Large intestine (tissue), 3 donors: ENCODE measurements at regions not wholly inside any gene's neighbourhood (a gene's known extent, or its start where the extent isn't known, plus 50 kb on each side); places are given as distances from the start of the nearest gene placed in this dataset.
"Not testable (repeated sequence)": the region's sequence is repeated elsewhere in the genome, so short reads cannot be mapped to it uniquely, and the experiment has no call there.

Experiments
- DNase-seq, 2 donors: peaks; one replicate each; pipeline versions ENCODE4 v3.0.0 to v3.0.0-alpha.2; 2013
- H3K27ac ChIP-seq: one replicate; pipeline ENCODE4 v1.5.1; 2013; ENCODE audit warnings: low read length
- H3K27me3 ChIP-seq: 2 replicates; pipeline ENCODE4 v1.6.1; 2013; ENCODE audit warnings: low read length; ENCODE audit not compliant: control insufficient read depth, insufficient read depth
- H3K36me3 ChIP-seq: 2 replicates; pipeline ENCODE4 v1.6.1; 2013; ENCODE audit warnings: low read length; ENCODE audit not compliant: control insufficient read depth, insufficient read depth
- H3K4me1 ChIP-seq: one replicate; pipeline ENCODE4 v1.6.1; 2013; ENCODE audit warnings: low read length; ENCODE audit not compliant: control insufficient read depth, insufficient read depth
- H3K4me3 ChIP-seq: one replicate; pipeline ENCODE4 v1.5.1; 2013; ENCODE audit warnings: low read length
- H3K9me3 ChIP-seq: one replicate; pipeline ENCODE4 v1.6.1; 2013; ENCODE audit warnings: mild to moderate bottlenecking, low read depth, low read length, moderate library complexity; ENCODE audit not compliant: control insufficient read depth
- WGBS: methylation state at CpG from one replicate; pipeline ENCODE4 v1.1.5; 2013; ENCODE audit warnings: low lambda C conversion rate; ENCODE audit not compliant: insufficient coverage; 5-methylcytosine and 5-hydroxymethylcytosine counted together

DNA sequence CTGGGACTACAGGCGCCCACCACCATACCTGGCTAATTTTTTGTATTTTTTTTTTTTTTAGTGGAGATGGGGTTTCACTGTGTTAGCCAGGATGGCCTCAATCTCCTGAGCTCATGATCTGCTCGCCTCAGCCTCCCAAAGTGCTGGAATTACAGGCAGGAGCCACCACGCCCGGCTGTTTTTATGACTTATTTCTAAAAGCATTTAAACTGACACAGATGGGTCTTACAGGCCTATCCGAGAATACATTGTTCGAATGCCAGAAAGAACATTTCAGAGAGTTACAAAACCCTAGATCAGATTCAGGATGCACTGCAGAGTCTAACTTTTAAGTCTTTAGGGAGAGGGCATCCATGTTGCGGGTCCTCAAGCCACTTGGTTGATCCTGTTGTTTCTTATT, 234.7 kb upstream of the MAF start:
- no peak for DNase-seq
- H3K9me3 ChIP-seq, result no peaks in the 10 kb centered on the region
- H3K4me3 ChIP-seq, result no peak overlapping the region
- 100% methylated on average over 1 of the region's 7 CpGs for WGBS
- H3K4me1 ChIP-seq, result peaks cover 10% of the 10 kb centered on the region
- no peak overlapping the region for H3K27ac ChIP-seq
- H3K27me3 ChIP-seq, result no peaks in the 10 kb centered on the region
- no peaks in the 10 kb centered on the region for H3K36me3 ChIP-seq

DNA sequence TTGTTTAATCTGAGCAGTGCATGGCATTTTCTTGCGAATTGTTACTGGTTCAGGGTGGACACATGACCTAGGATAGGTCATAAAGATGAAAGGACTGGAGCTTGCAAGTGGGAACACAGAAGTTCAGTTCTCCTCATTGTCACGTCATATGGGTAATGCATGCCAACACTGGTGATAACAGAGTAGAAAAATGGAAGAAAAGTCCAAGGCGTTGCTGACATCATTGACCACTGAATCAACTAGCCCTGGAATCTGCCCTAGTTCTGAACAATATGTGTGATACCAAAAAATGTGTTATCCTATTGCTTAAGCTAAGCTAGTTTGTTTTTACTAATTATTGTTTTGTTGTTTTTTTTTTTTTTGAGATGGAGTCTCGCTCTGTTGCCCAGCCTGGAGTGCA, 234.2 kb upstream of the MAF start:
- Histone ChIP-seq H3K9me3 (no peaks in the 10 kb centered on the region), H3K27ac (no peak overlapping the region), H3K4me3 (no peak overlapping the region), H3K36me3 (no peaks in the 10 kb centered on the region), H3K27me3 (no peaks in the 10 kb centered on the region), H3K4me1 (peaks cover 8% of the 10 kb centered on the region)
- WGBS, result 100% methylated on average over 1 of the region's 4 CpGs
- DNase-seq, result no peak

DNA sequence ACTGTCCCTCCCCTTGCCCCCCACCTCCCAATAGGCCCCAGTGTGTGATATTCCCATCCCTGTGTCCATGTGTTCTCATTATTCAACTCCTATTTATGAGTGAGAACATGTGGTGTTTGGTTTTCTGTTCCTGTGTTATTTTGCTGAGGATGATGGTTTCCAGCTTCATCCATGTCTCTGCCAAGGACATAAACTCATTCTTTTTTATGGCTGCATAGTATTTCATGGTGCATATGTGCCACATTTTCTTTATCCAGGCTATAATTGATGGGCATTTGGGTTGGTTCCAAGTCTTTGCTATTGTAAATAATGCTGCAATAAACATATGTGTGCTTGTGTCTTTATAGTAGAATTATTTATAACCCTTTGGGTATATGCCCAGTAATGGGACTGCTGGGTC, 233.5 kb upstream of the MAF start:
- H3K36me3 ChIP-seq, H3K4me3 ChIP-seq, DNase-seq, H3K4me1 ChIP-seq, H3K27me3 ChIP-seq, H3K9me3 ChIP-seq, H3K27ac ChIP-seq: not testable (repeated sequence)

GRCh38 chr16:79833559-79833958, 233.0 kb upstream of the MAF start:
- H3K9me3 ChIP-seq, result no peaks in the 10 kb centered on the region
- 100% methylated on average over 2 of the region's 4 CpGs for WGBS
- no peaks in the 10 kb centered on the region for H3K4me1 ChIP-seq
- no peaks in the 10 kb centered on the region for H3K36me3 ChIP-seq
- no peaks in the 10 kb centered on the region for H3K27me3 ChIP-seq
- H3K27ac ChIP-seq, result no peak overlapping the region
- DNase-seq, result no peak
- no peak overlapping the region for H3K4me3 ChIP-seq

GRCh38 chr16:79826732-79827475, 226.4 kb upstream of the MAF start:
- H3K4me1 ChIP-seq, result no peaks in the 10 kb centered on the region
- no peak for DNase-seq
- WGBS, result 86% methylated on average over 1 of the region's 7 CpGs
- no peaks in the 10 kb centered on the region for H3K9me3 ChIP-seq
- no peaks in the 10 kb centered on the region for H3K36me3 ChIP-seq
- no peak overlapping the region for H3K27ac ChIP-seq
- no peak overlapping the region for H3K4me3 ChIP-seq
- H3K27me3 ChIP-seq, result no peaks in the 10 kb centered on the region

- no peak overlapping the region for H3K4me3 ChIP-seq
- WGBS, result 93% methylated on average over 1 of the region's 1 CpG
- no peaks in the 10 kb centered on the region for H3K27me3 ChIP-seq
- no peak for DNase-seq
- no peaks in the 10 kb centered on the region for H3K4me1 ChIP-seq
- H3K27ac ChIP-seq, result no peak overlapping the region
- H3K36me3 ChIP-seq, result no peaks in the 10 kb centered on the region
- no peaks in the 10 kb centered on the region for H3K9me3 ChIP-seq
These were observed 224.5 kb upstream of the MAF start for GRCh38 chr16:79825002-79825401.

DNA sequence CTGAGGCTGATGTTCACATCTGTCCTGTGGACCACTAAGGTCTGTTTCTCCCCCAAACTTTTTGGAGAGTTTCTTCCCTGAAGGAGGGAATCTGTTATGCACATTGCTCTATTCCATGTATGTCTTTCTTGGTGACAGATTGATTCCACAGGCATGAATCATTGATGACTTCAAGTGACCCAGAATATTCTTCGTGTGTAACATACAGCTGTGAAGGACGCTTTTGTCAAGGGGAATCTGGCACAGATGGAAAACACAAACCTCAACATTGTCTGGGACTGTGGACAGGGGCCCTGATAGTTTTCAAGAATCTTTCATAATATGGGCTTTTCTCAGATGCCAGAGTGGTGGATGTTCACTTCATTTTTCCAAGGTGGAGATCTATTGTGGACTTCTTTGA, 223.1 kb upstream of the MAF start:
- no peak overlapping the region for H3K4me3 ChIP-seq
- no CpG with 5 or more reads among the region's 2 CpGs for WGBS
- H3K9me3 ChIP-seq, result no peaks in the 10 kb centered on the region
- no peaks in the 10 kb centered on the region for H3K4me1 ChIP-seq
- H3K36me3 ChIP-seq, result no peaks in the 10 kb centered on the region
- DNase-seq, result no peak
- H3K27ac ChIP-seq, result no peak overlapping the region
- H3K27me3 ChIP-seq, result no peaks in the 10 kb centered on the region

- Histone ChIP-seq H3K4me3 (no peak overlapping the region), H3K9me3 (no peaks in the 10 kb centered on the region), H3K27me3 (no peaks in the 10 kb centered on the region), H3K4me1 (no peaks in the 10 kb centered on the region), H3K36me3 (no peaks in the 10 kb centered on the region), H3K27ac (no peak overlapping the region)
- no peak for DNase-seq
- WGBS, result no CpG with 5 or more reads among the region's 3 CpGs
These were observed 221.4 kb upstream of the MAF start for GRCh38 chr16:79821911-79822310.

GRCh38 chr16:79816081-79816497, 215.6 kb upstream of the MAF start:
- Histone ChIP-seq H3K4me3 (no peak overlapping the region), H3K27ac (no peak overlapping the region), H3K36me3 (no peaks in the 10 kb centered on the region), H3K27me3 (no peaks in the 10 kb centered on the region), H3K9me3 (no peaks in the 10 kb centered on the region), H3K4me1 (no peaks in the 10 kb centered on the region)
- 100% methylated on average over 1 of the region's 4 CpGs for WGBS
- DNase-seq, result no peak

- Histone ChIP-seq H3K9me3 (no peaks in the 10 kb centered on the region), H3K4me1 (no peaks in the 10 kb centered on the region), H3K36me3 (no peaks in the 10 kb centered on the region), H3K27me3 (no peaks in the 10 kb centered on the region), H3K4me3 (no peak overlapping the region), H3K27ac (no peak overlapping the region)
- WGBS, result 90% methylated on average over 2 of the region's 2 CpGs
- DNase-seq, result no peak
These were observed 214.5 kb upstream of the MAF start for GRCh38 chr16:79815049-79815448.

DNA sequence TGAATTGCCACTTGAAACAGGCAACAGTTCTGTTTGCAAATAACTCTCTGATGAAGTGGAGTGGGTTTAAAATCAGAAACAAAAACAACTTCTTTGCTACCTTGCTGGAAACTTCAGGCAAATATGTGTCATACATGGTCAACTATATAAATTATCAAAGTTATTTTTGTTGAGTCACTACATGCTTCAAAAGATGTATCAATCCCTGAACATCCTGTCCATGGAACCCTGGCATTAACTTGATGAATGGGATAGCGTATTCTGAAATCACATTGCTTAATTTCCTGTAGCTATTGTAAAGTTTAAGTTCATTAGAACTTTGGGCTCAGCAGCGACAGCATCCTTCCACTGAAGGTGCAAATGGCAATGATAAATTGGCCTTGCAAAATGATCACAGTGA, 213.6 kb upstream of the MAF start:
- no peak for DNase-seq
- Histone ChIP-seq H3K4me1 (no peaks in the 10 kb centered on the region), H3K9me3 (no peaks in the 10 kb centered on the region), H3K27ac (no peak overlapping the region), H3K36me3 (no peaks in the 10 kb centered on the region), H3K27me3 (no peaks in the 10 kb centered on the region), H3K4me3 (no peak overlapping the region)
- WGBS, result 86% methylated on average over 1 of the region's 2 CpGs
